Cardiac muscle cell (in vitro differentiated cells and primary cell): ENCODE measurements at regions not wholly inside any gene's neighbourhood (a gene's known extent, or its start where the extent isn't known, plus 50 kb on each side); places are given as distances from the start of the nearest gene placed in this dataset.

ENCODE experiments used
- DNase-seq, 2 donors: peaks; one replicate each; pipeline versions ENCODE4 v3.0.0 to v3.0.0-alpha.2; 2010 to 2017; ENCODE audit warnings: low read depth in 1 of 2, low spot score in 1 of 2
- H3K27ac ChIP-seq: fragments of 200-600 bp; sonication (generic); 2 replicates; pipeline ENCODE4 v1.5.1; 2016
- H3K27me3 ChIP-seq: fragments of 200-600 bp; sonication (generic); 2 replicates; pipeline ENCODE4 v1.6.0; 2016; ENCODE audit warnings: control low read depth
- H3K36me3 ChIP-seq: fragments of 200-600 bp; sonication (generic); 2 replicates; pipeline ENCODE4 v1.5.1; 2016; ENCODE audit warnings: control low read depth
- H3K4me1 ChIP-seq: fragments of 200-600 bp; sonication (generic); 2 replicates; pipeline ENCODE4 v1.8.1; 2017; ENCODE audit warnings: low read depth, mild to moderate bottlenecking, mixed run types
- H3K4me3 ChIP-seq: fragments of 200-600 bp; sonication (generic); 2 replicates; pipeline ENCODE4 v1.5.1; 2016; ENCODE audit warnings: mild to moderate bottlenecking
- H3K9me3 ChIP-seq: fragments of 200-600 bp; sonication (generic); 2 replicates; pipeline ENCODE4 v1.5.1; 2017; ENCODE audit warnings: low read depth, mild to moderate bottlenecking, control low read depth
- CTCF ChIP-seq: IDR thresholded peaks from 2 replicates; pipeline ENCODE4 v1.5.1; 2012; ENCODE audit warnings: low read depth, mild to moderate bottlenecking, low read length

- no peak for TF ChIP-seq CTCF
- no peaks in the 10 kb centered on the region for H3K27me3 ChIP-seq
- no peaks in the 10 kb centered on the region for H3K36me3 ChIP-seq
- H3K4me1 ChIP-seq = no peaks in the 10 kb centered on the region
- H3K27ac ChIP-seq = no peak overlapping the region
- H3K4me3 ChIP-seq = no peak overlapping the region
- H3K9me3 ChIP-seq = no peaks in the 10 kb centered on the region
- DNase-seq = no peak
Observed at GRCh38 chr14:66288511-66288910, 197.7 kb upstream of the CCDC196 start.

GRCh38 chr14:66291756-66292155 is 194.4 kb upstream of the CCDC196 start:
- H3K27ac ChIP-seq = no peak overlapping the region
- TF ChIP-seq CTCF = no peak
- H3K27me3 ChIP-seq = no peaks in the 10 kb centered on the region
- H3K4me1 ChIP-seq = no peaks in the 10 kb centered on the region
- no peaks in the 10 kb centered on the region for H3K36me3 ChIP-seq
- no peak overlapping the region for H3K4me3 ChIP-seq
- no peak for DNase-seq
- no peaks in the 10 kb centered on the region for H3K9me3 ChIP-seq

- H3K4me3 ChIP-seq = no peak overlapping the region
- DNase-seq = no peak
- no peak overlapping the region for H3K27ac ChIP-seq
- H3K4me1 ChIP-seq = no peaks in the 10 kb centered on the region
- no peak for TF ChIP-seq CTCF
- H3K9me3 ChIP-seq = no peaks in the 10 kb centered on the region
- no peaks in the 10 kb centered on the region for H3K27me3 ChIP-seq
- H3K36me3 ChIP-seq = no peaks in the 10 kb centered on the region
Observed at GRCh38 chr14:66293533-66294105, 192.6 kb upstream of the CCDC196 start.

- Histone ChIP-seq H3K36me3 (no peaks in the 10 kb centered on the region), H3K9me3 (no peaks in the 10 kb centered on the region), H3K27ac (no peak overlapping the region), H3K4me1 (no peaks in the 10 kb centered on the region), H3K4me3 (no peak overlapping the region), H3K27me3 (no peaks in the 10 kb centered on the region)
- no peak for TF ChIP-seq CTCF
- DNase-seq = no peak
Observed at GRCh38 chr14:66295386-66295785, 190.8 kb upstream of the CCDC196 start.

- no peaks in the 10 kb centered on the region for H3K4me1 ChIP-seq
Observed at GRCh38 chr14:66300886-66301285, 185.3 kb upstream of the CCDC196 start.

More at GRCh38 chr14:66300886-66301285, 185.3 kb upstream of the CCDC196 start:
- H3K9me3 ChIP-seq = no peaks in the 10 kb centered on the region
- H3K36me3 ChIP-seq = no peaks in the 10 kb centered on the region
- no peaks in the 10 kb centered on the region for H3K27me3 ChIP-seq
- DNase-seq = no peak
- TF ChIP-seq CTCF = no peak
- no peak overlapping the region for H3K4me3 ChIP-seq
- no peak overlapping the region for H3K27ac ChIP-seq
